ENCODE measurements at regions not wholly inside any gene's neighbourhood (a gene's known extent, or its start where the extent isn't known, plus 50 kb on each side); places are given as distances from the start of the nearest gene placed in this dataset.

DNA sequence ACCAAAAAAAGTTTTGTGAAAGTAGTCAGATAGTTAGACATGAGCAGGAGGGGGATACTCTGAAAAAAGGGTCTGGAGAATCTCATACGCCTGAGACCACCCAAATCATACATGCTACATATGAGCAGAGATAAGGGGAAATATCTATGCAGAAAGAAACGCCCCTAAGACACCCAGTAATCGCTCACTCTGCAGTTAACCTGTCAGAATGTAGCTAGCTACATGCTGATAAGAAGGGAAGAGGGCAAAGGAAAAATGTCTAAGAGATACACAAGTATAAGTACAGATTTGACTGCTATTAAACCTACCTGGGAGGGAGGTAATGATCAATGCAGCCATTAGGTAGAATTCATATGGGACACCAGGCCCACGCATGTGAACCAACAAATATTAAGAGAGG is 1159.5 kb upstream of the PCDH10 start:
- no peaks in the 10 kb centered on the region for H3K4me1 ChIP-seq
- intact Hi-C loops (cut with DNase I): no loop called here
- TF ChIP-seq, protein P1, sequence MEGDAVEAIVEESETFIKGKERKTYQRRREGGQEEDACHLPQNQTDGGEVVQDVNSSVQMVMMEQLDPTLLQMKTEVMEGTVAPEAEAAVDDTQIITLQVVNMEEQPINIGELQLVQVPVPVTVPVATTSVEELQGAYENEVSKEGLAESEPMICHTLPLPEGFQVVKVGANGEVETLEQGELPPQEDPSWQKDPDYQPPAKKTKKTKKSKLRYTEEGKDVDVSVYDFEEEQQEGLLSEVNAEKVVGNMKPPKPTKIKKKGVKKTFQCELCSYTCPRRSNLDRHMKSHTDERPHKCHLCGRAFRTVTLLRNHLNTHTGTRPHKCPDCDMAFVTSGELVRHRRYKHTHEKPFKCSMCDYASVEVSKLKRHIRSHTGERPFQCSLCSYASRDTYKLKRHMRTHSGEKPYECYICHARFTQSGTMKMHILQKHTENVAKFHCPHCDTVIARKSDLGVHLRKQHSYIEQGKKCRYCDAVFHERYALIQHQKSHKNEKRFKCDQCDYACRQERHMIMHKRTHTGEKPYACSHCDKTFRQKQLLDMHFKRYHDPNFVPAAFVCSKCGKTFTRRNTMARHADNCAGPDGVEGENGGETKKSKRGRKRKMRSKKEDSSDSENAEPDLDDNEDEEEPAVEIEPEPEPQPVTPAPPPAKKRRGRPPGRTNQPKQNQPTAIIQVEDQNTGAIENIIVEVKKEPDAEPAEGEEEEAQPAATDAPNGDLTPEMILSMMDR (IDR thresholded peaks at IDR 0.05): no peak
- no peaks in the 10 kb centered on the region for H3K36me3 ChIP-seq
- no peak overlapping the region for H3K9ac ChIP-seq (ENCODE audit: low read depth in 2 of 2, low read length in 2 of 2)
- no peaks in the 10 kb centered on the region for H3K27me3 ChIP-seq
- no peaks in the 10 kb centered on the region for H3K9me3 ChIP-seq
- no peak overlapping the region for H3K27ac ChIP-seq
- no peak overlapping the region for H3K4me3 ChIP-seq
- no peak for DNase-seq

DNA sequence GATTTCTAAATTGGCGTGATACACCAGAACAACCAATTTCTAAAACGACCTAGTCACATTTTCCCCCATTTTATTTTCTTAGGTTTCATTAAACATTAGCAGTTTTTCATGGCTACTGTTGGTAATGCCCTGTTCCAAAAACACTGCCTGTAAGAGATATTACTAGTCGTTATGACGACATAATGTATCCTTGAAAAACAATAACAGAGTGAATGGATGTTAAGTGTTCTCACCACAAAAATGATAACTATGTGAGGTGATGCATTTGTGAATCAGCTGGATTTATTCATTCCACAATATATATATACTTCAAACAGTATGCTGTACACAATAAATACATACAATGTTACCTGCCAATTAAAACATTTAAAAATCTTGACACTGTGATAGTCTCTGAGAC is 1147.6 kb upstream of the PCDH10 start:
- no peaks in the 10 kb centered on the region for H3K4me1 ChIP-seq
- no peaks in the 10 kb centered on the region for H3K36me3 ChIP-seq
- intact Hi-C loops (cut with DNase I): no loop called here
- no peak overlapping the region for H3K4me3 ChIP-seq
- no peak for DNase-seq
- no peak overlapping the region for H3K27ac ChIP-seq
- H3K9ac ChIP-seq (ENCODE audit: low read depth in 2 of 2, low read length in 2 of 2): no peak overlapping the region
- H3K9me3 ChIP-seq: no peaks in the 10 kb centered on the region
- H3K27me3 ChIP-seq: no peaks in the 10 kb centered on the region
- TF ChIP-seq, protein P1 (IDR thresholded peaks at IDR 0.05): no peak

DNA sequence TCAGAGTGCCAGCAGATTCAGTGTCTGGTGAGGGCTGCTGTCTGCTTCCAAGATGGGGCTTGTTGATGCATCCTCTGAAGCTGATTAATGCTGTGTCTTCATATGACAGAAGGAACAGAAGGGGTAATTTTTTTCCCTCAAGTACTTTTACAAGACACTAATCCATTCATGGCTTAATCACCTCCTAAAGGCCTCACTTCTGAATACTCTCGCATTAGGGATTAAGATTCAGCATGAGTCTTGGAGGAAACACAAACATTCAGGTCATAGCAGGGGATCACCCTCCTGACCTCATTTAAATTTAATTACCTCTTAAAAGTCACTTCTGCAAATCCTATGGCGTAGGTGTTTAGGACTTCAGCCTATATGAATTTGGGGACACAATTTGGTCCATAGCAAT is 1145.5 kb upstream of the PCDH10 start:
- no peaks in the 10 kb centered on the region for H3K36me3 ChIP-seq
- H3K4me1 ChIP-seq: no peaks in the 10 kb centered on the region
- TF ChIP-seq, protein P1 (IDR thresholded peaks at IDR 0.05): no peak
- H3K27me3 ChIP-seq: no peaks in the 10 kb centered on the region
- DNase-seq: no peak
- no peaks in the 10 kb centered on the region for H3K9me3 ChIP-seq
- no peak overlapping the region for H3K9ac ChIP-seq (ENCODE audit: low read depth in 2 of 2, low read length in 2 of 2)
- intact Hi-C loops (cut with DNase I): no loop called here
- H3K27ac ChIP-seq: no peak overlapping the region
- no peak overlapping the region for H3K4me3 ChIP-seq

- no peaks in the 10 kb centered on the region for H3K4me1 ChIP-seq
- H3K9me3 ChIP-seq: no peaks in the 10 kb centered on the region
- H3K36me3 ChIP-seq: no peaks in the 10 kb centered on the region
- TF ChIP-seq, protein P1 (IDR thresholded peaks at IDR 0.05): no peak
- H3K9ac ChIP-seq (ENCODE audit: low read depth in 2 of 2, low read length in 2 of 2): no peak overlapping the region
- H3K4me3 ChIP-seq: no peak overlapping the region
- intact Hi-C loops (cut with DNase I): no loop called here
- DNase-seq: no peak
- no peaks in the 10 kb centered on the region for H3K27me3 ChIP-seq
- no peak overlapping the region for H3K27ac ChIP-seq
Observed at GRCh38 chr4:132015321-132015720, 1133.8 kb upstream of the PCDH10 start.

- no peaks in the 10 kb centered on the region for H3K9me3 ChIP-seq
- no peaks in the 10 kb centered on the region for H3K27me3 ChIP-seq
- TF ChIP-seq, protein P1 (IDR thresholded peaks at IDR 0.05): no peak
- intact Hi-C loops (cut with DNase I): no loop called here
- H3K27ac ChIP-seq: no peak overlapping the region
- no peaks in the 10 kb centered on the region for H3K4me1 ChIP-seq
- H3K4me3 ChIP-seq: no peak overlapping the region
- no peaks in the 10 kb centered on the region for H3K36me3 ChIP-seq
- H3K9ac ChIP-seq (ENCODE audit: low read depth in 2 of 2, low read length in 2 of 2): no peak overlapping the region
- DNase-seq: no peak
Observed at GRCh38 chr4:132016703-132017350, 1132.3 kb upstream of the PCDH10 start.
